ENCODE measurements at regions not wholly inside any gene's neighbourhood (a gene's known extent, or its start where the extent isn't known, plus 50 kb on each side); places are given as distances from the start of the nearest gene placed in this dataset.

DNA sequence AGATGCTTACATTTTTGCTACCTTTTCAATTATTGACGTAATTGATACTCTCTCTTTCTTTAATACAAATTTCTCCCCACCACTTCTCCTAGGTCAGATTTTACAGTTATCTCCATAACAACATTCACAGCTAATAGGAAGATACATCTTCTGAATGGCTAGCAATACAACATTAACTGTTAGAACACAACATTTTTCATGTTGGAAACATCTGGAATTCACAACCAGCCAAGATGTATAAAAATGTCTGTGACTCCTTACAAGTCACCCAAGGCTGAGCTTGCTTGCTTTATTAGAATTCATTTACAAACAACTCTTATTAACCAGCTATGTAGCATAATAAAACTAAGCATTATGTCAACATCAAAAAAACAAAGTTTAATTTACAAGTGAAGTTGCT is 81.0 kb upstream of the ROBO2 start:
- no peak for DNase-seq (ENCODE audit: low read depth, low spot score)
- no peak overlapping the region for H3K4me3 ChIP-seq (ENCODE audit: low read depth, low read length)
- TF ChIP-seq CTCF (IDR thresholded peaks at IDR 0.05; ENCODE audit: low read depth, low read length): no peak
- in situ Hi-C loops (cut with HindIII; ENCODE audit: low sequenced_read_pairs): no loop called here

GRCh38 chr3:76961284-76961683 is 78.6 kb upstream of the ROBO2 start:
- no peak for DNase-seq (ENCODE audit: low read depth, low spot score)
- no peak overlapping the region for H3K4me3 ChIP-seq (ENCODE audit: low read depth, low read length)
- TF ChIP-seq CTCF (IDR thresholded peaks at IDR 0.05; ENCODE audit: low read depth, low read length): no peak
- in situ Hi-C loops (cut with HindIII; ENCODE audit: low sequenced_read_pairs): no loop called here

- in situ Hi-C loops (cut with HindIII; ENCODE audit: low sequenced_read_pairs): no loop called here
- H3K4me3 ChIP-seq (ENCODE audit: low read depth, low read length): no peak overlapping the region
- no peak for DNase-seq (ENCODE audit: low read depth, low spot score)
- no peak for TF ChIP-seq CTCF (IDR thresholded peaks at IDR 0.05; ENCODE audit: low read depth, low read length)
Measured at GRCh38 chr3:76965122-76965725, 74.7 kb upstream of the ROBO2 start.

GRCh38 chr3:76969471-76969870 is 70.4 kb upstream of the ROBO2 start:
- no peak overlapping the region for H3K4me3 ChIP-seq (ENCODE audit: low read depth, low read length)
- in situ Hi-C loops (cut with HindIII; ENCODE audit: low sequenced_read_pairs): no loop called here
- DNase-seq (ENCODE audit: low read depth, low spot score): peak; percentile 3
- TF ChIP-seq CTCF (IDR thresholded peaks at IDR 0.05; ENCODE audit: low read depth, low read length): no peak

- TF ChIP-seq CTCF (IDR thresholded peaks at IDR 0.05; ENCODE audit: low read depth, low read length): no peak
- in situ Hi-C loops (cut with HindIII; ENCODE audit: low sequenced_read_pairs): no loop called here
- H3K4me3 ChIP-seq (ENCODE audit: low read depth, low read length): no peak overlapping the region
- DNase-seq (ENCODE audit: low read depth, low spot score): peak; percentile 30
Measured at GRCh38 chr3:76969996-76970615, 69.8 kb upstream of the ROBO2 start.

GRCh38 chr3:76972624-76973296 is 67.1 kb upstream of the ROBO2 start:
- no peak overlapping the region for H3K4me3 ChIP-seq (ENCODE audit: low read depth, low read length)
- in situ Hi-C loops (cut with HindIII; ENCODE audit: low sequenced_read_pairs): no loop called here
- DNase-seq (ENCODE audit: low read depth, low spot score): no peak
- no peak for TF ChIP-seq CTCF (IDR thresholded peaks at IDR 0.05; ENCODE audit: low read depth, low read length)
